GM12865 (cell line): ENCODE measurements at regions not wholly inside any gene's neighbourhood (a gene's known extent, or its start where the extent isn't known, plus 50 kb on each side); places are given as distances from the start of the nearest gene placed in this dataset.

ENCODE experiments used
- DNase-seq: peaks from one replicate; pipeline ENCODE4 v3.0.0; 2010; ENCODE audit warnings: low read depth
- H3K4me3 ChIP-seq: 2 replicates; pipeline ENCODE4 v1.5.1; 2011; ENCODE audit warnings: mild to moderate bottlenecking, low read depth, low read length, control low read depth
- CTCF ChIP-seq: IDR thresholded peaks from 2 replicates; pipeline ENCODE4 v1.5.1; 2011; ENCODE audit warnings: low read length, control low read depth, low read depth, inconsistent platforms; ENCODE audit not compliant: insufficient read depth; ENCODE audit errors: missing control alignments

- no peak overlapping the region for H3K4me3 ChIP-seq
- TF ChIP-seq CTCF = no peak
- DNase-seq = no peak
These were observed 556.2 kb upstream of the EEF2KMT start for GRCh38 chr16:5653789-5654188.

- no peak overlapping the region for H3K4me3 ChIP-seq
- TF ChIP-seq CTCF = no peak
- DNase-seq = no peak
These were observed 555.4 kb upstream of the EEF2KMT start for GRCh38 chr16:5653041-5653440.

- TF ChIP-seq CTCF = no peak
- DNase-seq = no peak
- H3K4me3 ChIP-seq = no peak overlapping the region
These were observed 552.5 kb upstream of the EEF2KMT start for GRCh38 chr16:5649762-5650743.

DNA sequence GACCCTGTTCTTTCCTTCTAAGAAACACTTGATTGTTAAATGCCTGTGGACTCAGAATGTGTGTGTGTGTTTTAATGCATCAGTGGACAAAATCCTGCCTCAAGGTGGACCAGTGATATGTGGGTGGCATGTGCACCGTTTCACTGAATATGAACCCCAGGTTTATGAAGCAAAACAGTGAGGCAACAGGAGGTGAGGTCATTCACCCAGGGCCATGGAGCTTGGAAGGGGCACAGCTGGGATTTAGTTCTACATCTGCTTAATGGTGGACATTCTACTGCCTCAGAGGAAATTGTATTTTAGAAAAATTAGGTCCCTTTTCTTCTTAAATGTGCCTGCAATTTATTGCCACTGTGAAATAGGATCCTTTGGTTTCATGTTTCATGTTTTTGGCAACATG is 549.5 kb upstream of the EEF2KMT start:
- no peak for DNase-seq
- no peak overlapping the region for H3K4me3 ChIP-seq
- no peak for TF ChIP-seq CTCF

DNA sequence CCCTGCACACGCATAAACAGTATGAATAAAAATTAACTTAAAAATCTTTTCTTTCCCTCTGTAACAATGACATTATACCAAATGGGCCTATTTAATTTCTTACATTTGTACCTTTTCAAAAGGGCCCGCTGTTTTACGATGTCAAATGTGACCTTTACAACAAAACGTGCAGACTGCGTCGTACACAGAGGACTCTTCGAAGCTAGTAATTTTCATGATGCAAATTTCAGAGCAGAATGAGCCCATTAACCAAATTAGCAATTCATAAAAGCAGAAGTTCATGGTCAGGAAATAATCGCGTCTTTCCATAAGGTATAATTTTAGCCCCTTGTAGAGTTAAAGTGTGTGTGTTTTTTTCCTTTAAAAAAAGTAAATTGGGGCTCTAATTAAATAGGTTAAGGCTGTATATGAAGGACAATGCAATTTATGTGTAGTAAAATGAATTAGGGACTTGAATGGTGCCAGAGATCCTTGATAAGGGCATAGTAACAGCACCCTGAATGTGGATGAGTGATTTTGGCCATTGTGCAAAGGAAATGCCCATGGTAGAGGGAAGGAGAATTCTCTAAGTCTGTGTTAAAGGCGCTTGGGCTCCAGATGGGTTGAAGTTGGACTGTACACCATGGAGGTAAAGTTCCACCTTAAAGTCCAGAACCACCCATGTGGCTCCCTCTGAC is 546.4 kb upstream of the EEF2KMT start:
- TF ChIP-seq CTCF = no peak
- DNase-seq = no peak
- no peak overlapping the region for H3K4me3 ChIP-seq

- H3K4me3 ChIP-seq = no peak overlapping the region
- TF ChIP-seq CTCF = no peak
These were observed 544.8 kb upstream of the EEF2KMT start for GRCh38 chr16:5642436-5642835.

More at GRCh38 chr16:5642436-5642835, 544.8 kb upstream of the EEF2KMT start:
- DNase-seq = no peak
